Medulla oblongata (tissue), 1 donor: ENCODE measurements at regions not wholly inside any gene's neighbourhood (a gene's known extent, or its start where the extent isn't known, plus 50 kb on each side); places are given as distances from the start of the nearest gene placed in this dataset.
A peak's percentile ranks its signal among the peaks of the same experiment; 100 is the strongest.

Experiments used
- DNase-seq: peaks from one replicate; pipeline ENCODE4 v3.0.0-alpha.2; 2015; ENCODE audit errors: extremely low spot score

GRCh38 chrX:109928596-109929335, 74.1 kb upstream of the TMEM164 start:
- DNase-seq: no peak

- no peak for DNase-seq
Measured at GRCh38 chrX:109931677-109932076, 71.2 kb upstream of the TMEM164 start.

- DNase-seq: no peak
Measured at GRCh38 chrX:109934434-109934833, 68.5 kb upstream of the TMEM164 start.

GRCh38 chrX:109934935-109935334, 68.0 kb upstream of the TMEM164 start:
- DNase-seq: no peak

GRCh38 chrX:109936114-109936513, 66.8 kb upstream of the TMEM164 start:
- DNase-seq: no peak

- no peak for DNase-seq
Measured at GRCh38 chrX:109936598-109936997, 66.3 kb upstream of the TMEM164 start.

- no peak for DNase-seq
Measured at GRCh38 chrX:109939498-109939897, 63.4 kb upstream of the TMEM164 start.

- no peak for DNase-seq
Measured at GRCh38 chrX:109940411-109940810, 62.5 kb upstream of the TMEM164 start.

- no peak for DNase-seq
Measured at GRCh38 chrX:109943092-109943739, 59.7 kb upstream of the TMEM164 start.

- DNase-seq: no peak
Measured at GRCh38 chrX:109943740-109944092, 59.2 kb upstream of the TMEM164 start.

- DNase-seq: no peak
Measured at GRCh38 chrX:109952050-109952449, 50.9 kb upstream of the TMEM164 start.

- DNase-seq: peak; percentile 1
Measured at GRCh38 chrX:109952985-109953905, 49.7 kb upstream of the TMEM164 start.
